COLO668 (cell line): ENCODE measurements at regions not wholly inside any gene's neighbourhood (a gene's known extent, or its start where the extent isn't known, plus 50 kb on each side); places are given as distances from the start of the nearest gene placed in this dataset.
"Not testable (repeated sequence)": the region's sequence is repeated elsewhere in the genome, so short reads cannot be mapped to it uniquely, and the experiment has no call there.

Experiments used
- DNase-seq: peaks from one replicate; lab custom pipeline; 2025; ENCODE audit not compliant: unreplicated experiment; lab: John Stamatoyannopoulos, UW

DNA sequence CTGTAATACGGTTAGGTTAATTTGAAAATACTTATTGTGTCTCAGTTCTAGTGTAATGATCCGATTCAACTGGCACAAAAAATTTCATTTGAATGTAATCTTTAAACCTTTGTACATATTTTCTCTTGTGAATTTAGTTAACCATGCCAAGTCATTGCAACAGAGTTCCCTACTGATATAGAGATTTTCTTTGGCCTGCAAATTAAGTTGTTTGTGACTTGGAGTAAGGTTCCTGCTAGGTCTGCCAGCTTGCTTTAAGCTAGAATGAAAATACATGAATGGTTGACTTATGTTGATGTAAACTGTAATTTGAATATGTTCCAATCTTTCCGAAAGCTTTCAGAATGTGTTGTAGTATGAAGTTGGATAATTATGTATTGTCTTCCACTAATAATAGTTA is 1004.1 kb upstream of the EDIL3 start:
- DNase-seq: no peak

DNA sequence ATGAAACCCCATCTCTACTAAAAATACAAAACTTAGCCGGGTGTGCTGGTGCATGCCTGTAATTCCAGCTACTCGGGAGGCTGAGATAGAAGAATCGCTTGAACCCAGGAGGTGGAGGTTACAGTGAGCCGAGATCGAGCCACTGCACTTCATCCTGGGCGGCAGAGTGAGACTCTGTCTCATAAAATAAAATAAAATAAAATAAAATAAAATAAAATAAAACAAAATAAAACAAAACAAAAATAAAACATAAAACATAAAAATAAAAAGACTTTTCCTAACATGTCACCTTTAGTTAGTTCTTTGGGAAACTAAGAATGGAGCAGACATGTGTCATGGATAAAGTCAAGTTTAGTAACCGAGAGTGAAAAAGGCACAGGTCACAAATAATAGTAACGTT is 1007.6 kb upstream of the EDIL3 start:
- DNase-seq: not testable (repeated sequence)

- no peak for DNase-seq
Observed at GRCh38 chr5:85395526-85395925, 1010.8 kb upstream of the EDIL3 start.

DNA sequence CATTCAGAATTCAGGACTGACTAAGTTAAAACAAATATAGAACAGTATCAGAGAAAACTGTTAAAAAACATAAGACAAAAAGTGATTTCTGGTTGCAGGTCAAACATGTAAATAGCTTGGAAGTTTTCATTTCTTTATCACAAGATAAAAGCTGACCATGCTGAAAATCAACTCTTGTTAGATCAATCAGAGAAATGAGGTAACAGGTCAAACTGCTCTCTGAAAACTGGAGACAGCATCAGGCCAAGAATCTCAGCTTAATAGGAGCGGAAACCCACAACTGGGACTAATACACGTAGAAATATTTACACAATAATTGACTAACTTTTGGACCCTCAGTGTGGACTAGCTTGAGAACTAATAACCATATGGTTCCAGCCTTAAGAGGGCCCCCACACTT is 1012.8 kb upstream of the EDIL3 start:
- DNase-seq: no peak

DNA sequence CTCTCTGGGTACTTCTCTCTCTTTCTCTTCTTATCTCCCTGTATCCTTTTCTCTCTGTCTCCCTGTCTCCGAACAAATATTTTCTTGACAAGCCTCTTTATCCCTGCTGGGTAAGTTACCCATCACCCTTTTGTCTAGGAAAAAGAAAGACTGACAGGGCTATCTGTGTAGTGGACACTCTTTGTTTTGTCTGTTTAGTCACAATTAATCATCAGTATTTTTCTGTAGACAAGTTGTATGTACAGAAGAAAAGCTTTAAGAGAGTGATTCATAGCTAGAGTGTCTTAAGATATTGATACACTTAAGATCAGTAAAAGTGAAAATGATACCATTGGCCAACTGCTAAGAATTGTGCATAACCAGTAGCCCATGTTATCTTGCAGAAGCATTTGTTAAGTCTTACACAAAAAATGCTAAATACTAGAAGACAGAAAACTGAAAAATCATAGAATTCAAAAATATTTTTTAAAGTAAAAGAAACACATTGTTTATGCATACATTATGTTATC is 1043.8 kb upstream of the EDIL3 start:
- no peak for DNase-seq

GRCh38 chr5:85431726-85432125 is 1047.0 kb upstream of the EDIL3 start:
- not testable (repeated sequence) for DNase-seq

DNA sequence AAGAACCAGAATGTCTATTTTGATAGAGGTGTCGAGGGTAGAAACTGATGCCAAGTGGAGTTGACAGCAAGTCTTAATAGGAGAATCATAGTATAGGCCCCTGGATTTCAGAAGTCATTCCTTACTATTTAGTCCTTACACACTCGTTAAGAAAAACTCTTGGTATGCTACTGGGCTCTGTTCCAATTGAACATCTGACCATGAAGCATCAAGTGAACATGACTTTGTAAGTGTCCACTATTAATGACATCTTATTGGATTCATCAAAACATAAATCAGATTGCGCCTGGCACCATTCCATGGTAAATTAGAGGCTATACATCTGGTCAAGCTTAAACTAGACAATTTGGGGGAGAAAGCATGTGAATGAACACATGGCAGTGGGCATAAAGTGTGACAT is 1056.5 kb upstream of the EDIL3 start:
- DNase-seq: no peak

DNA sequence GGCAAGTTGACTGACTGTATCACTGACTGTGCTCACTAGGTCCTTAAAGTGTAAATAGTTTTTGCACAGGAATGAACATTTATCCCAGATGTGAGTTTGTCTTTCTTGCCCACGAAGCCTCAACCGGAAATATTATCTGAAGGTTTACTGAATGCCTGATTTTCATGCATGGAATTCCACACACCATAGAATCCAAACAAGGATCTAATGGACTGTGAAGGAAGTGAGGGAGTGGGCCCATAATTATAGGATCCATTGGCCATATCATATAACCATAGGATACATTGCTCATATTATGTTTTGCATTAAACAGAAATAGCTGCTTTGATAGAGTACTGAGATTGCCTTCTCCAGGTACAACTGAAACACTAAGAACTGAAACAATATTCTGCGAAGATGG is 1057.2 kb upstream of the EDIL3 start:
- no peak for DNase-seq

- DNase-seq: no peak
Observed at GRCh38 chr5:85452322-85453025, 1067.8 kb upstream of the EDIL3 start.

DNA sequence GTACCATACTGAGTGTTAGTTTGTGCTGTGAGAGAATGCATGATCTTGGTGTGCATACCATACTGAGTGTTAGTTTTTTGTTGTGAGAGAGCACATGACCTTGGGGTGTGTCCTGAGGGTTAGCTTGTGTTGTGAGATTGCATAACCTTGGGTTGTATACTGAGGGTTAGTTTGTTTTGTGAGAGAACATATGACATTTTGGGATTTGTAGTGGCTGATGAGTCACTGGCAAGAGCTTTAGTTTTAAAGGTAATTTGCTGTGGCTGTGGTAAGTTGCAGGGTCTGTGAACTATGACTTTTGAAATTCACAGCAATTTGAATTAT is 1068.3 kb upstream of the EDIL3 start:
- no peak for DNase-seq

DNA sequence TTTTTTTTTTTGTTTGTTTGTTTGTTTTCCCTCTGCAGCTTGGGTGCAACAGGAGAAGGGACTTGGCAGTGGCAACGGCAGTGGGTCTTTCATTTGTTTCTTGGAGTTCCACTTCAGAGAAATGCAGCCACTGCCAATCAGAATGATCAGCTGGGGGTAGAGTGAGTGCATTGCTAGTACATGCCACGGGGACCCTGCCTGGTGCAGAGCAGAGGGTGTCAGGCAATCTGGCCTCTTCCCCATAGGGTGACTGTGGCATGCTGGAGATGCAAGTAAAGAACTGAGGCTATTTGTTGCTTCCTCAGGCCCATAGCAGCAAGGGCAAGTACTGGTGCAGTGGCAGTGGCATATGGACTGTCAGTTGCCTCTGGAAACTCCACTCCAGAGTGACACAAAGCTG is 1073.6 kb upstream of the EDIL3 start:
- no peak for DNase-seq

GRCh38 chr5:85462957-85463356 is 1078.3 kb upstream of the EDIL3 start:
- no peak for DNase-seq

DNA sequence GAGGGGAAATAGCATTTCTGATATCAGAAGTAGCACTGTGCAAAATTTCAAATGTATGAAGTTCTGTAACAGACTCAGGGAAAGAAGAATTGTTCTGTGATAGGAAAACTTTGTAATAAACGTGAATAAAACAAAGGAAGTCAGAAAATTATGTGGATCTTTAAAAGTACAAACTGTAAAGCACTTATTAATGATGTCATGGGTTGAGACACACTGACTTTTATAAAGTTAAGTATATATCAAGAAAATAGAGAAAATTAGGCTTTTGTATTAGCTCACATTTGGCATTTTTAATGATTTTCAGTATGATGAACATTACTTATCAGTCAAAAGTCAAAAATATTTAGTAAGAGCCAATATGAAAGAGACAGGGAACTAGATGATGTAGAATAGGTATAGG is 1081.7 kb upstream of the EDIL3 start:
- DNase-seq: no peak

DNA sequence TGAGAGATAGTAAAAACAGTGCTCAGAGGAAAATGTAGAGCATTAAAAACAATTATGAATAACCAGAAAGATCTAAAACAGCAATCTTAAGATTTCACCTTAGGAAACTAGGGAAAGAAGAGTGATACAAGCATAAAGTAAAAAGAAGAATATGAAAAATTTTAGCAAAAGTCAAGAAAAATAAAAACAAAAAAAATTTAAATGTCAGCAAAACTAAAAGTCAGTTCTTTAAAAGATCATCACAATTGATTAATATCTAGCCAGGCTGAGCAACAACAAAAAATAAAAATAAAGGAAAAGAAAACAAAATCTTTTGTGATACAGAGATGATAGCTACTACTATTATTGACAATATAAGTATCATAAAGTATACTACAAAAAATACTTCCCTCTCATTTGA is 1088.1 kb upstream of the EDIL3 start:
- no peak for DNase-seq

GRCh38 chr5:85475151-85475550 is 1090.5 kb upstream of the EDIL3 start:
- not testable (repeated sequence) for DNase-seq

DNA sequence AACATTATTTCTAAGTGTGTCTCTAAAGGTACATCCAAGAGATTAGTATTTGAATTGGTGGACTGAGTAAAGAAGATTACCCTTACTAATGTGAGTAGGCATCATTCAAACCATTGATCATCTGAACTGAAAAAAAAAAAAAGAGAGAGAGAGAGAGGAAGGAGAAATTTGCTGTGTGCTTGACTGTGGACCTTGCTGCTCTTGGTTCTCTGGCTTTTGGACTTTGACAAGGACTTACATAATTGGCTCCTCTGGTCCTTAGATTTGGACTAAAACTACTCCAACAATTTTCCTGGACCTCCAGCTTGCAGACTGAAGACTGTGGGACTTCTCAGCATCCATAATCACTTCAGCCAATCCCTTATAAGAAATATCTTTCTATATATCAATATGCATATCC is 1091.9 kb upstream of the EDIL3 start:
- DNase-seq: no peak

GRCh38 chr5:85479849-85480248 is 1095.2 kb upstream of the EDIL3 start:
- DNase-seq: no peak

- DNase-seq: no peak
Observed at GRCh38 chr5:85484982-85485574, 1100.4 kb upstream of the EDIL3 start.

- no peak for DNase-seq
Observed at GRCh38 chr5:85488295-85488694, 1103.6 kb upstream of the EDIL3 start.

DNA sequence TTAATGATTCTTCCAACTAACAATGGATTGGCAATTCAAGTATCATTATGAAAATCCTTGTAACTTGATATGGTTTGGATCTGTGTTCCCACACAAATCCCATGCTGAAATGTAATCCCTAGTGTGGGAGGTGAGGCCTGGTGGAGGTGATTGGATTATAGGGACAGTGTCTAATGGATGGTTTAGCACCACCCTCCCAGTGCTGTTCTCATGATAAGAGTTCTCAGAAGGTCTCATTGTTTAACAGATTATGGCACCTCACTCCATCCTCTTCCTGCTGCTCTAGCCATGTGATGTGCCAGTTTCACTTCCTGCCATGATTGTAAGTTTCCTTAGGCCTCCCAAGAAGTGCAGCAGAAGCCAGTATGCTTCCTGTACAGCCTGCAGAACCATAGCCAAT is 1116.2 kb upstream of the EDIL3 start:
- DNase-seq: no peak

DNA sequence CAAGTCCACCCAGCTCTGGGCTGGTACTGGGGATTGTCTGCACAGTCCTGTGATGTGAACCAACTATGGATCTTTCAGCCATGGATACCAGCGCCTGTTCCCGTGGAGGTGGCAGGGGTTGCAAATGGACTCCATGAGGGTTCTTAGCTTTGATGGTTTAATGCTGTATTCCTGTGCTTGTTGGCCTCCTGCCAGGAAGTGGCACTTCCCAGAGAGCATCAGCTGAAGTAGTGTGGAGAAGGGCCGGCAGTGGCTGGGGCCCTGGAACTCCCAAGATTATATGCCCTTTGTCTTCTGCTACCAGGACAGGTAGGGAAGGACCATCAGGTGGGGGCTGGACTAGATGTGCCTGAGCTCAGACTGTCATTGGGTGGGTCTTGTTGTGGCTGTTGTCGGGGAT is 1104.8 kb upstream of the COX7C start:
- DNase-seq: no peak

GRCh38 chr5:85515588-85515987 is 1102.2 kb upstream of the COX7C start:
- no peak for DNase-seq

DNA sequence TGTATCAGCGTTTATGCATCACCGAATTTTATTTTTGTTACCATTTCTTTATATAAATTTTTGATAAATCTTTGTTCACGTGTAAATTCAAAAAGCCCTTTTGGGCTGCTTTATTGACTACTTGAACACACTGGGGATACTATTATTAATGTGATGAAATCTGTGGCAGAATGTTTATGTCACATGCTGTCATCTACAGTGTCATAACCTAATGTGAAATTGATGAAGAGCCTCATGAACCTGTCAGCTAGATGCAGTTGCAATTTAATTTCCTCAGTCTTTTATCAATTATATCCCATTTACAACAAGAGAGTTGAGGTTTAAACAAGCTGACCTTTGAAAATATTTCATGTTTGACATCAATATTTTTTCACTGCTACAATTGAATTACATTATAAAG is 1100.4 kb upstream of the COX7C start:
- no peak for DNase-seq
